ENCODE measurements at regions not wholly inside any gene's neighbourhood (a gene's known extent, or its start where the extent isn't known, plus 50 kb on each side); places are given as distances from the start of the nearest gene placed in this dataset.
"Not testable (repeated sequence)": the region's sequence is repeated elsewhere in the genome, so short reads cannot be mapped to it uniquely, and the experiment has no call there.

GRCh38 chr18:22284581-22285360 lies 115.4 kb downstream of the GATA6 start:
- DNase-seq (ENCODE audit: low spot score): no peak

GRCh38 chr18:22283855-22284254 lies 114.5 kb downstream of the GATA6 start:
- not testable (repeated sequence) for DNase-seq (ENCODE audit: low spot score)

- DNase-seq (ENCODE audit: low spot score): no peak
Measured at GRCh38 chr18:22283397-22283796, 114.0 kb downstream of the GATA6 start.

- no peak for DNase-seq (ENCODE audit: low spot score)
Measured at GRCh38 chr18:22283116-22283395, 113.7 kb downstream of the GATA6 start.

GRCh38 chr18:22282311-22283115 lies 113.1 kb downstream of the GATA6 start:
- no peak for DNase-seq (ENCODE audit: low spot score)

- no peak for DNase-seq (ENCODE audit: low spot score)
Measured at GRCh38 chr18:22280453-22280750, 111.0 kb downstream of the GATA6 start.

- DNase-seq (ENCODE audit: low spot score): no peak
Measured at GRCh38 chr18:22279741-22280452, 110.5 kb downstream of the GATA6 start.

GRCh38 chr18:22278798-22279197 lies 109.4 kb downstream of the GATA6 start:
- DNase-seq (ENCODE audit: low spot score): no peak

- no peak for DNase-seq (ENCODE audit: low spot score)
Measured at GRCh38 chr18:22277758-22278157, 108.4 kb downstream of the GATA6 start.

GRCh38 chr18:22276334-22276713 lies 106.9 kb downstream of the GATA6 start:
- no peak for DNase-seq (ENCODE audit: low spot score)

GRCh38 chr18:22275706-22276333 lies 106.4 kb downstream of the GATA6 start:
- DNase-seq (ENCODE audit: low spot score): no peak

GRCh38 chr18:22273101-22274039 lies 104.0 kb downstream of the GATA6 start:
- no peak for DNase-seq (ENCODE audit: low spot score)

- DNase-seq (ENCODE audit: low spot score): no peak
Measured at GRCh38 chr18:22272242-22272641, 102.9 kb downstream of the GATA6 start.

- DNase-seq (ENCODE audit: low spot score): no peak
Measured at GRCh38 chr18:22271030-22271429, 101.6 kb downstream of the GATA6 start.

- DNase-seq (ENCODE audit: low spot score): no peak
Measured at GRCh38 chr18:22268641-22269128, 99.3 kb downstream of the GATA6 start.

GRCh38 chr18:22267697-22268096 lies 98.3 kb downstream of the GATA6 start:
- DNase-seq (ENCODE audit: low spot score): no peak

- no peak for DNase-seq (ENCODE audit: low spot score)
Measured at GRCh38 chr18:22267225-22267624, 97.8 kb downstream of the GATA6 start.

GRCh38 chr18:22265838-22266237 lies 96.4 kb downstream of the GATA6 start:
- no peak for DNase-seq (ENCODE audit: low spot score)

GRCh38 chr18:22260208-22260820 lies 90.9 kb downstream of the GATA6 start:
- DNase-seq (ENCODE audit: low spot score): no peak

GRCh38 chr18:22257022-22257543 lies 87.7 kb downstream of the GATA6 start:
- no peak for DNase-seq (ENCODE audit: low spot score)

- DNase-seq (ENCODE audit: low spot score): no peak
Measured at GRCh38 chr18:22254088-22254487, 84.7 kb downstream of the GATA6 start.
